NOMO-1 treated with dmso at 0.1 percent for 144 hours (cell line): ENCODE measurements at regions not wholly inside any gene's neighbourhood (a gene's known extent, or its start where the extent isn't known, plus 50 kb on each side); places are given as distances from the start of the nearest gene placed in this dataset.

Experiments
- DNase-seq: peaks from one replicate; lab custom pipeline; 2025; ENCODE audit not compliant: unreplicated experiment; lab: John Stamatoyannopoulos, UW

DNA sequence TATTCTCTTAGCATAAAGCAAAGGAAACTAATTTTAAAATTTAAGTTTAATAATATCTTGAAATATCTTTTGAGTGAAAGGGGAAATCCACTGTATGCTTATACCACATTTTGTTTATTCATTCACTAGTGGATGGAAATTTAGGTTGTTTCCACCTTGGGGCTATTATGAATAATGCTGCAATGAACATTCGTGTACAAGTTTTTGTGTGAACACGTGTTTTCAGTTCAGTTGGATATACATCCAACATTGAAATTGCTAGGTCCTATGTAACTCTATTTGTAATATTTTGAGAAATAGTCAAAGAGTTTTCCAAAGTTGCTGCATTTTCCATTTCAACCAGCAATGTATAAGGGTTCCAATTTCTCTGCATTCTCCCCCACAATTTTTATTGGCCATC lies 83.7 kb upstream of the ETV6 start:
- no peak for DNase-seq

- DNase-seq, result no peak
These were observed 81.2 kb upstream of the ETV6 start for GRCh38 chr12:11568155-11568761.

DNA sequence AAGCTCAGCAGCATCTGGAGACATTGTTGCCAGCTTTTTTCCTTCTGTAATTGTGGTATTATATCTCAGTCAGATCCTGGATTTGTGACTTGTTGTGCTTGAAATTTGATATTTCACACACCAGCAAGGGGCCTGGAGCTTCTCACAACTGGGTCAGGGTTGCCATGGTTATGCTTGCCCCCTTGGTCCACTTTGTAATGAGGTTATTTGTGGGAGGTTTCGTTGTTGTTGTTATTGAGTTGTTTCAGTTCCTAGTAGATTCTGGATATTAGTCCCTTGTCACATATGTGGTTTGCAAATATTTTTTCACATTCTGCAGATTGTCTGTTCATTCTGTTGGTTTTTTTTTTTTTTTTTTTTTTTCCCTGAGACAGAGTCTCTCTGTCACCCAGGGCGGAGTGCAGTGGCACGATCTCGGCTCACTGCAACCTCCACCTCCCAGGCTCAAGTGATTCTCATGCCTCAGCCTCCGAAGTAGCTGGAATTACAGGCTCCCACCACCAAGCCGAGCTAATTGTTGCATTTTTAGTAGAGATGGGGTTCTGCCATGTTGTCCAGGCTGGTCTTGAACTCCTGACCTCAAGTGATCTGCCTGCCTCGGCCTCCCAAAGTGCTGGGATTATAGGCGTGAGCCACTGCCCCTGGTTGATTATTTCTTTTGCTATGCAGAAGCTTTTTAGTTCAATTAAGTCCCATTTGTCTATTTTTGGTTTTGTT lies 80.6 kb upstream of the ETV6 start:
- DNase-seq, result no peak

DNA sequence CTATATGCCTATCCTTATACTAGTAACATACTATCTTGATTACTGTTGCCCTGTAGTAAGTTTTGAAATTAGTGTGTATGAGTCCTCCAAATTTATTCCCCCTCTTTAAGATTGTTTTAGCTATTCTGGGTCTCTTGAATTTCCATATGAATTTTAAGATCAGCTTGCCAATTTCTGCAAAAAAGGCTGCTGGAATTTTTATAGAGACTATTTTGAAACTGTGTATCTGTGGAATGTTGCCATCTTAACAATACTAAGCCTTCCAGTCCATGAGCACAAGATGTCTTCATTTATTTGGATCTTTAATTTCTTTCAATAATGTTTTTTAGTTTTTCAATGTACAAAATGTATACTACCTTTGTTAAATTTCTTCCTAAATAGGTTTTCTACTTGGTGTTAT lies 79.8 kb upstream of the ETV6 start:
- no peak for DNase-seq

DNA sequence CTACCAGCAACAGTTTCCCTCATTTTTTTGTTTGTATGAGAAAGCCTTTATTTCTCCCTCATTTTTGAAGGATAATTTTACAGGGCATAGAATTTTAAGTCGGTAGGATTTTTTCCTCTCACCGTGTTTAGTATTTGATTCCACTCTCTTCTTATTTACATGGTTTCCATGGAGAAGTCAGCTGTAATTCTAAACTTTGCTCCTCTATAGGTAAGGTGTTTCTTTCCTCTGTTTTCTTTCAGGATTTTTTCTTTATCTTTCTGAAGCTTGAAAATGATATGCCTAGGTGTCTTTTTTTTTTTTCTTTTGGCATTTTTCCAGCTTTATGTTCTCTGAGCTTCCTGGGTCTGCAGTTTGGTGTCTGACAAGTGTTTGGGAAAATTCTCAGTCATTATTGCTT lies 75.6 kb upstream of the ETV6 start:
- no peak for DNase-seq

GRCh38 chr12:11576104-11576503 lies 73.4 kb upstream of the ETV6 start:
- peak; percentile 2 for DNase-seq

DNA sequence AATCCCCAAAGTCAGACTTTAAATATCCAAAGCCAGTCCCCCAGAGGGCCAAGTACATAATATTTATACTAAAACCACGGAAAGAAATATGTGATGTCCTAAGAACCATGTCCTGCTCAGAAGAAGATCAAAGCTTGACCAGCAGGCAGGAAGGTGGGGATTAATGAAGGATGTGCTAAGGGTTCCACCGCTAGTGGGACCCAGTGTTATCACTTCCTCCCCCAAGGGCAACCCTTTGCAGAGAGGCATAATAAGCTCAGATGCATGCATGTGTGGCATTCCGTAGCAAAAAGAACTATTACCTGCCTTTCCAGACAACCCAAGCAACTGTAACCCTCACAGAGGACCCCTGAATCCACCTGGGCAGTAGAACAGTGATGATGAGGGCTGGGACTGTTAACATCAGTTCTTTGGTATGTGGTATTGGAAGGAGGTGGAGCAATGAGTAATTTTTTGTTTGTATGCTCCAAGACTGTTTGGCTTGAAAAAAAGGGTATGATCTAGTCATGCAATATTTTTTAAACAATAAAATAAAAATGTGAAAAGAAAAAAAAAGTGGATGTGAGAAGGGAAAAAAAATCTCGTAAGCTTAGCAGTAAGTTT lies 71.7 kb upstream of the ETV6 start:
- no peak for DNase-seq

- peak; percentile 5 for DNase-seq
These were observed 70.9 kb upstream of the ETV6 start for GRCh38 chr12:11578461-11578993.

- DNase-seq, result peak; percentile 61
These were observed 69.2 kb upstream of the ETV6 start for GRCh38 chr12:11580125-11580751.

DNA sequence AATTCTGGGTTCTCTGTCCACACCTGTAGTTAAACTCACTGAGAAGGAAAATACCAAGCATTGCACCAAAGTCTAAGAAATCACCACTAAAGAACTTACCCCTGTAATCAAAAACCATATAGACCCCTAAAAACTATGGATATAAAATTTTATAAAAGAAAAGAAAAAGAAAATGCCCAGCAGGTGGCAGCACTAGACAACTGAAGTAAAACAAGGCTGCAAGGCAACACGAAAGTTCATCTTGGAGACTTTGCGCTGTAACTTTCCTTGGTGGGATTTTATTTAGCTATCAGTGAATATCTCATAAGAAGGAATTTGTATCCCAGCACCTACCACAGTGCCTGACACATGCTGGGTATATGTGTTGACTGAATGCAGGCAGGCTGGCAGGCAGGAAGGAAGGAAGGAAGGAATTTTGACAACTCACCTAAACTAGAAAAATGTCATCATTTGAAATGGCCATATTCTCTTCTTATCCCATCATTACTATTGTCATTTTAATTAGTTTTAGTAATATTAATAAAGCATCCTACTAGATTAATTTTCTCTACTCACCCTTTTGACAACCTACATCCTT lies 68.2 kb upstream of the ETV6 start:
- DNase-seq, result peak; percentile 4

GRCh38 chr12:11584221-11584855 lies 65.1 kb upstream of the ETV6 start:
- no peak for DNase-seq

- DNase-seq, result no peak
These were observed 57.0 kb upstream of the ETV6 start for GRCh38 chr12:11592484-11592883.

- no peak for DNase-seq
These were observed 56.5 kb upstream of the ETV6 start for GRCh38 chr12:11593013-11593412.

DNA sequence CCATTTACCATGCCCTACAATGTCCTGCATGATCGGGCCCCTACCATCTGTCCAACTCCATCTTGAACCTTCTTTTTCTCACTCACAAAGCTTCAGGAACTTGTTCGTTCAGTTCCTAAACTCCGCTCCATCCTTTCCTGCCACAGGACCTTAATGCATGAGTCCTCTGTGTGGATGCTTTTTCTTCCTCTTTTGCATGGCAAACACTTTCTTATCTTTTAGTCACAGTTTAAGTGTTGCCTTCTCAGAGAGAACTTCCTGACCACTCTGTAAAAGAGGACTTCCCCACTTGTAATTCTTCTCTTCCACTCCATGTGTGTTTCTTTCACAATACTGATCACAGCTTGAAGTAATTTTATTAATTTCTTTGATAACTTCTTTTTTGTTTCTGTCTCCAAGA lies 54.4 kb upstream of the ETV6 start:
- peak; percentile 58 for DNase-seq

DNA sequence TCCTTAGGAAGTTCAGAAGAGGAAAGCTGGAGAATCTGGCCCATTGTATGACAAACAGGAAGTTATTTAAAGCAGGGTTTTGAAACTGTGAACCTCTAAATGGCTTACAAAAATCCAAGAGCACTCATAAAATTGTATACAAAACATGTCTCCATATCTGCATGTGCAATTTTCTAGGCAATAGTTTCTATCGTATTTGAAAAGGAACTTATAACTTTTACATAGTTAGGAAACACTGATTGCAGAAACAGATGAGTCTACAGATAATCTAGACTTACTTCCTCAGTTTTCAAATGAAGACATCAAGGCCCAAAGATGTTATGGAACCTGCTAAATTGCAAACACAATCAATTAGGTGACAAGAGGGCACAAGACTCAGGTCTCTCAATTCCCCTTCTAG lies 53.3 kb upstream of the ETV6 start:
- no peak for DNase-seq

GRCh38 chr12:11598900-11599299 lies 50.6 kb upstream of the ETV6 start:
- no peak for DNase-seq
